ENCODE measurements at regions not wholly inside any gene's neighbourhood (a gene's known extent, or its start where the extent isn't known, plus 50 kb on each side); places are given as distances from the start of the nearest gene placed in this dataset.

GRCh38 chr4:180234730-180235129 is 2008.5 kb upstream of the TENM3 start:
- no peak for TF ChIP-seq POLR2A (IDR thresholded peaks at IDR 0.05)
- no peak for TF ChIP-seq CTCF (IDR thresholded peaks at IDR 0.05 in 4 of 5, conservative IDR thresholded peaks at IDR 0.05 in 1 of 5)

Data from gastrocnemius medialis (tissue), 4 donors.